ENCODE measurements at regions not wholly inside any gene's neighbourhood (a gene's known extent, or its start where the extent isn't known, plus 50 kb on each side); places are given as distances from the start of the nearest gene placed in this dataset.

DNA sequence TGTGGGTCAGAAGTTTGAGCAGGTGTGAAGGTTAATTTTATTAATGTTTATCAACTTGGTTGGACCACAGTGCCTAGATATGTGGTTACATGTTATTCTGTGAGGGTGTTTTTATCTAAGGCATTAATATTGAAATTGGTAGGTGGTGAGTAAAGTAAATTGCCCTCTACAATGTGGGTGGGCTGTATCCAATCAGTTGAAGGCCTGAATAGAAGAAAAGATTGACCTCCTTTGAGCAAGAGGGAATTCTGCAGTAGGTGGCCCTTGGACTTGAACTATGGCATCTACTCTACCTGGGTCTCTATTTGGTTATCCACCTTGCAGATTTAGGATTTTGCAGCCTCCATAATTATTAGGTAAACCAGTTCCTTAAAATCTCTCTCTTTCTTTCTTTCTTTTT lies 356.8 kb upstream of the EEF2KMT start:
- no peaks in the 10 kb centered on the region for H3K9me3 ChIP-seq

DNA sequence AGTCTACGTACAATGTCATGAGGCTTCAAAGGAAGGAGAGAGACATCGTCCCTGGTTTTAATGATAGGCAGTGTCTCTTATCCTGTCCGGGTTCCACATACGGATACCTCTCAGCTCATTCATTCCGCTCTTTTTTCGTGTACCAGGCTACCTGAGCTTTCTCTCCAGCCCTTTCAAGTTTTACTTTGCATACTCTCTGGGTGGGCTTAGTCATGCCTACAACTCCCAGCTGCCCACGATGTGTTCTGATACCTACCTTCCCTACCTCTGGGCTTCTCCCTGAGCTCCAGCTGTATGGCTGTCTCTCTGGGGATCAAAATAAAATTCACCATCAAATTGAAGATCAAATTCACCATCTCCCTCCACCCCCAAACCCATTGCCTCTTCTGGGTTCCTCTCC lies 354.0 kb upstream of the EEF2KMT start:
- no peaks in the 10 kb centered on the region for H3K4me1 ChIP-seq
- no peaks in the 10 kb centered on the region for H3K36me3 ChIP-seq
- TF ChIP-seq POLR2A (IDR thresholded peaks at IDR 0.05), result no peak
- TF ChIP-seq, protein P1, sequence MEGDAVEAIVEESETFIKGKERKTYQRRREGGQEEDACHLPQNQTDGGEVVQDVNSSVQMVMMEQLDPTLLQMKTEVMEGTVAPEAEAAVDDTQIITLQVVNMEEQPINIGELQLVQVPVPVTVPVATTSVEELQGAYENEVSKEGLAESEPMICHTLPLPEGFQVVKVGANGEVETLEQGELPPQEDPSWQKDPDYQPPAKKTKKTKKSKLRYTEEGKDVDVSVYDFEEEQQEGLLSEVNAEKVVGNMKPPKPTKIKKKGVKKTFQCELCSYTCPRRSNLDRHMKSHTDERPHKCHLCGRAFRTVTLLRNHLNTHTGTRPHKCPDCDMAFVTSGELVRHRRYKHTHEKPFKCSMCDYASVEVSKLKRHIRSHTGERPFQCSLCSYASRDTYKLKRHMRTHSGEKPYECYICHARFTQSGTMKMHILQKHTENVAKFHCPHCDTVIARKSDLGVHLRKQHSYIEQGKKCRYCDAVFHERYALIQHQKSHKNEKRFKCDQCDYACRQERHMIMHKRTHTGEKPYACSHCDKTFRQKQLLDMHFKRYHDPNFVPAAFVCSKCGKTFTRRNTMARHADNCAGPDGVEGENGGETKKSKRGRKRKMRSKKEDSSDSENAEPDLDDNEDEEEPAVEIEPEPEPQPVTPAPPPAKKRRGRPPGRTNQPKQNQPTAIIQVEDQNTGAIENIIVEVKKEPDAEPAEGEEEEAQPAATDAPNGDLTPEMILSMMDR (IDR thresholded peaks at IDR 0.05), result no peak
- no peaks in the 10 kb centered on the region for H3K27me3 ChIP-seq
- no peaks in the 10 kb centered on the region for H3K9me3 ChIP-seq
- H3K4me3 ChIP-seq, result no peak overlapping the region
- DNase-seq, result no peak
- no peak overlapping the region for H3K27ac ChIP-seq

More for the DNA sequence above, 356.8 kb upstream of the EEF2KMT start:
- no peak for DNase-seq
- H3K27me3 ChIP-seq, result no peaks in the 10 kb centered on the region
- no peaks in the 10 kb centered on the region for H3K36me3 ChIP-seq
- H3K4me3 ChIP-seq, result no peak overlapping the region
- TF ChIP-seq, protein P1 (IDR thresholded peaks at IDR 0.05), result no peak
- no peak for TF ChIP-seq POLR2A (IDR thresholded peaks at IDR 0.05)
- no peaks in the 10 kb centered on the region for H3K4me1 ChIP-seq
- H3K27ac ChIP-seq, result no peak overlapping the region

DNA sequence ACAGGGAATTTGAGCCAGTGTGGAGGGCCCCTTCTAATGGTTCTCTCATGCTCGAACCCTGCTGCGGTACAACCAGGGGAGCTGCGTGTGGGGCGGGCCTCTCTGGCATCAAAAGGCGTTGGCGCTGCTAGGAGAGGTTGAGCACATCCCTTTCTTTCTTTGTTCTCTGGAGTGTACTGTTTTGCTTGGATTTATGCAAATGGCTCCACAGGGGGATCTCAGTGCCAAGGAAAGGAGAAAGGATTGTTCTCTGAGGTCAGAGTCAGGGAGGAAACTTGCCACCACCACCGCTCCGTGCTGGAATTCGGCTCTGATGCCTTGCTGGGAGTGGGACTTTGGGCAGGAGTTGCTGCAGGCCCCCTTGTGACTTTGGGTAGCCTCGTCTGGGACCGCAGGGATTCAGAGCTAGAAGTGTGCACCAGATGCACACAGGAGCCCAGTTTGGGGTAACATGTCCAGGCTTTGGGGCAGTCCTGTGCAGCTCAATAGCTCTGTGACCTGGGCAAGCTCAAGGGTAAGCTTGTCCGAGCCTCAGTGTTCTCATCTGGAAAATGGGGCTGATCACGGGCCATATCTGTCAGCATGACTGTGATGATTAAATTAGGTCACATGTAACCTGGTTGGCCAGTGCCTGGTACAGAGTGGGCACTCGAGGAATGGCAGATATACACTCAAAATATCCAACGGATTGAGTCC lies 353.0 kb upstream of the EEF2KMT start:
- no peak for DNase-seq
- Histone ChIP-seq H3K36me3 (no peaks in the 10 kb centered on the region), H3K27ac (no peak overlapping the region), H3K4me3 (no peak overlapping the region), H3K9me3 (no peaks in the 10 kb centered on the region), H3K27me3 (no peaks in the 10 kb centered on the region), H3K4me1 (no peaks in the 10 kb centered on the region)
- TF ChIP-seq POLR2A (IDR thresholded peaks at IDR 0.05), result no peak
- TF ChIP-seq, protein P1 (IDR thresholded peaks at IDR 0.05), result no peak

DNA sequence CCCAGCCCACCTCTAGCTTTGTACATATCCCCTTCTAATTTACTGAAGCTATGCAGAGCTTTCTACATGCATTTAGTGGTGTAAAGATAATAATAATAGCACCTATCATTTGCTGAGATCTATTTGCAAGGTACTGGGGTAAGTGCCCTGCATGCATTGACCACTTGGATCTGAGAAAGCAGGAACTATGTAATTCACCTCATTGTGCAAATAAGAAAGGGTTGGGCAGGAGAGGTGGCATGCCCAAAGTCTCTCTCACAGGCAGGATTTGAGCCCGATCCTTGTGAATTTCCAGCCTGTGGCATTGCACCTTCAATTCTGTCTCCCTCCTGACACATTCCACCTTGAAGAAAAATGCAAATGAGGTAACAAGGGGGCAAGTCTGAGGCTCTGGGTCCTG lies 352.3 kb upstream of the EEF2KMT start:
- Histone ChIP-seq H3K27me3 (no peaks in the 10 kb centered on the region), H3K27ac (no peak overlapping the region), H3K4me3 (no peak overlapping the region), H3K4me1 (no peaks in the 10 kb centered on the region), H3K9me3 (no peaks in the 10 kb centered on the region), H3K36me3 (no peaks in the 10 kb centered on the region)
- DNase-seq, result no peak
- no peak for TF ChIP-seq POLR2A (IDR thresholded peaks at IDR 0.05)
- TF ChIP-seq, protein P1 (IDR thresholded peaks at IDR 0.05), result no peak

DNA sequence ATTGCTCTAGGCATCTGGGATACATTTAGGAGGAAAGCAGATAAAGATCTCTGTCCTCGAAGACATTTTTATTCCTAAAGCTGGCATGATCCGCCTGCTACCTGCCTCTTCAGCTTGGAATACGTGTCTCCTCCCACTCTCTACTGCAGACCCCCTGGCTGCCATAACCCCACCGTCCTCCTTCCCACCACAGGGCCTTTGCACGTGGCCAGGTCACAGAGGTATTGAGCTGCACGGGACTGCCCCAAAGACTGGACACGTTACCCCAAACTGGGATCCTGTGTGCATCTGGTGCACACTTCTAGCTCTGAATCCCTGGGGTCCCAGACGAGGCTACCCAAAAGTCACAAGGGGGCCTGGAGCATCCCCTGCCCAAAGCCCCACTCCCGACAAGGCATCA lies 351.2 kb upstream of the EEF2KMT start:
- Histone ChIP-seq H3K36me3 (no peaks in the 10 kb centered on the region), H3K4me1 (no peaks in the 10 kb centered on the region), H3K27ac (no peak overlapping the region), H3K27me3 (no peaks in the 10 kb centered on the region), H3K9me3 (no peaks in the 10 kb centered on the region), H3K4me3 (no peak overlapping the region)
- no peak for TF ChIP-seq POLR2A (IDR thresholded peaks at IDR 0.05)
- TF ChIP-seq, protein P1 (IDR thresholded peaks at IDR 0.05), result no peak
- no peak for DNase-seq

DNA sequence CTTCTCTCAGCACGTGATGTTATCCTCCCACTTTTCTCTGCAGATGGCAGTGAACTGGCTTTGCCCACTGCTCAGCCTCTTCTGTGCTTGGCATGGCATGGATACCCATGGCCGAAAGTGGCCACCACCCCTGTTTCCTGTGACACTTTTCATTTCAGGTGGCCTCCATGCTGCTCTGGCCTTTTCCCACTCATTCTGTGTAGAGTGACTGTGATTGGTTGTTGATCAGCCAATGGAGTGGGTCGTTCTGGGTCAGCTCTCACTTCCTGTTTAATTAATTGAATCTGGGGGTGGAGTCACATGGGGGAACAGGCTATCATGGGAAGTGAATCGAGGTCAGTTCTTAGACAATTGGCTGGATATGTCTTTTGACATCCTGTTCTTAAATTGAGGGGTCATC lies 350.1 kb upstream of the EEF2KMT start:
- TF ChIP-seq, protein P1 (IDR thresholded peaks at IDR 0.05), result no peak
- TF ChIP-seq POLR2A (IDR thresholded peaks at IDR 0.05), result no peak
- Histone ChIP-seq H3K4me1 (no peaks in the 10 kb centered on the region), H3K27ac (no peak overlapping the region), H3K27me3 (no peaks in the 10 kb centered on the region), H3K36me3 (no peaks in the 10 kb centered on the region), H3K4me3 (no peak overlapping the region), H3K9me3 (no peaks in the 10 kb centered on the region)
- DNase-seq, result no peak
